Myocyte (in vitro differentiated cells): ENCODE measurements at regions not wholly inside any gene's neighbourhood (a gene's known extent, or its start where the extent isn't known, plus 50 kb on each side); places are given as distances from the start of the nearest gene placed in this dataset.
A peak's percentile ranks its signal among the peaks of the same experiment; 100 is the strongest.

Experiments
- DNase-seq: peaks from one replicate; pipeline ENCODE4 v3.0.0-alpha.2; 2012; ENCODE audit warnings: low read depth

GRCh38 chr12:110794623-110795280, 52.0 kb upstream of the CCDC63 start:
- peak; percentile 64 for DNase-seq

GRCh38 chr12:110796952-110797351, 49.8 kb upstream of the CCDC63 start:
- no peak for DNase-seq
